SK-N-SH (cell line): ENCODE measurements at regions not wholly inside any gene's neighbourhood (a gene's known extent, or its start where the extent isn't known, plus 50 kb on each side); places are given as distances from the start of the nearest gene placed in this dataset.

Source experiments
- RAD21 ChIP-seq: IDR thresholded peaks from 2 replicates; pipeline ENCODE4 v1.6.1; 2012; ENCODE audit warnings: mild to moderate bottlenecking, low read length
- TF ChIP-seq, protein P1 (sequence below): fragments of 200-600 bp; sonication (generic); IDR thresholded peaks from 2 replicates; pipeline ENCODE4 v1.6.1; 2017; ENCODE audit warnings: antibody characterized with exemption, mild to moderate bottlenecking, moderate library complexity

GRCh38 chr9:108477529-108478006 lies 378.2 kb downstream of the ACTL7B start:
- TF ChIP-seq RAD21, result no peak
- TF ChIP-seq, protein P1, sequence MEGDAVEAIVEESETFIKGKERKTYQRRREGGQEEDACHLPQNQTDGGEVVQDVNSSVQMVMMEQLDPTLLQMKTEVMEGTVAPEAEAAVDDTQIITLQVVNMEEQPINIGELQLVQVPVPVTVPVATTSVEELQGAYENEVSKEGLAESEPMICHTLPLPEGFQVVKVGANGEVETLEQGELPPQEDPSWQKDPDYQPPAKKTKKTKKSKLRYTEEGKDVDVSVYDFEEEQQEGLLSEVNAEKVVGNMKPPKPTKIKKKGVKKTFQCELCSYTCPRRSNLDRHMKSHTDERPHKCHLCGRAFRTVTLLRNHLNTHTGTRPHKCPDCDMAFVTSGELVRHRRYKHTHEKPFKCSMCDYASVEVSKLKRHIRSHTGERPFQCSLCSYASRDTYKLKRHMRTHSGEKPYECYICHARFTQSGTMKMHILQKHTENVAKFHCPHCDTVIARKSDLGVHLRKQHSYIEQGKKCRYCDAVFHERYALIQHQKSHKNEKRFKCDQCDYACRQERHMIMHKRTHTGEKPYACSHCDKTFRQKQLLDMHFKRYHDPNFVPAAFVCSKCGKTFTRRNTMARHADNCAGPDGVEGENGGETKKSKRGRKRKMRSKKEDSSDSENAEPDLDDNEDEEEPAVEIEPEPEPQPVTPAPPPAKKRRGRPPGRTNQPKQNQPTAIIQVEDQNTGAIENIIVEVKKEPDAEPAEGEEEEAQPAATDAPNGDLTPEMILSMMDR, result no peak
